ENCODE measurements at regions not wholly inside any gene's neighbourhood (a gene's known extent, or its start where the extent isn't known, plus 50 kb on each side); places are given as distances from the start of the nearest gene placed in this dataset.

GRCh38 chr6:110043366-110043994 lies 65.4 kb downstream of the GPR6 start:
- DNase-seq (no peak), ATAC-seq (peak in 1 of 4 donors; percentile 20)
- 36% methylated on average over 6 of the region's 6 CpGs for WGBS (ENCODE audit: insufficient coverage, low coverage, low lambda C conversion rate, missing lambda C conversion rate)
- no peak for TF ChIP-seq CTCF (IDR thresholded peaks at IDR 0.05)
- no peak for TF ChIP-seq POLR2A (IDR thresholded peaks at IDR 0.05)
- Histone ChIP-seq H3K27me3 (no peaks in the 10 kb centered on the region), H3K27ac (no peak overlapping the region), H3K4me3 (no peak overlapping the region), H3K4me1 (peaks cover 0 to 3% (median 0%) of the 10 kb centered on the region in 4 donors), H3K9me3 (peaks cover 0 to 4% (median 0%) of the 10 kb centered on the region in 4 donors), H3K36me3 (no peaks in the 10 kb centered on the region)
- intact Hi-C loops (cut with DNase I) = loop anchor here in 1 of 2 donors (5.0 kb wide), 1 partner anchor 336 kb away; no protein-coding TSS in a partner anchor

- Histone ChIP-seq H3K27ac (no peak overlapping the region), H3K27me3 (no peaks in the 10 kb centered on the region), H3K4me1 (peaks cover 0 to 3% (median 0%) of the 10 kb centered on the region in 4 donors), H3K4me3 (no peak overlapping the region), H3K36me3 (no peaks in the 10 kb centered on the region), H3K9me3 (peaks cover 0 to 4% (median 0%) of the 10 kb centered on the region in 4 donors)
- ATAC-seq = no peak
- DNase-seq = no peak
- 55% methylated on average over 6 of the region's 6 CpGs for WGBS (ENCODE audit: insufficient coverage, low coverage, low lambda C conversion rate, missing lambda C conversion rate)
- intact Hi-C loops (cut with DNase I) = loop anchor here in 1 of 2 donors (5.0 kb wide), 1 partner anchor 337 kb away; no protein-coding TSS in a partner anchor
- TF ChIP-seq POLR2A (IDR thresholded peaks at IDR 0.05) (no peak), CTCF (IDR thresholded peaks at IDR 0.05) (no peak)
Observed at GRCh38 chr6:110044096-110044495, 66.0 kb downstream of the GPR6 start.

GRCh38 chr6:110044622-110045021 lies 66.5 kb downstream of the GPR6 start:
- ATAC-seq = no peak
- intact Hi-C loops (cut with DNase I) = loop anchor here in 1 of 2 donors (5.0 kb wide), 1 partner anchor 337 kb away; no protein-coding TSS in a partner anchor

GRCh38 chr6:110048221-110048875 lies 70.2 kb downstream of the GPR6 start:
- no peak for TF ChIP-seq CTCF (IDR thresholded peaks at IDR 0.05)
- TF ChIP-seq POLR2A (IDR thresholded peaks at IDR 0.05) = no peak
- Histone ChIP-seq H3K9me3 (peaks cover 0 to 4% (median 0%) of the 10 kb centered on the region in 4 donors), H3K4me3 (no peak overlapping the region), H3K36me3 (no peaks in the 10 kb centered on the region), H3K27ac (no peak overlapping the region), H3K4me1 (no peaks in the 10 kb centered on the region), H3K27me3 (no peaks in the 10 kb centered on the region)
- DNase-seq = no peak
- ATAC-seq = no peak
- 100% methylated on average over 2 of the region's 4 CpGs for WGBS (ENCODE audit: insufficient coverage, low coverage, low lambda C conversion rate, missing lambda C conversion rate)
- intact Hi-C loops (cut with DNase I) = no loop called here

More at GRCh38 chr6:110044622-110045021, 66.5 kb downstream of the GPR6 start:
- peaks cover 0 to 4% (median 0%) of the 10 kb centered on the region in 4 donors for H3K9me3 ChIP-seq
- WGBS (ENCODE audit: insufficient coverage, low coverage, low lambda C conversion rate, missing lambda C conversion rate) = 92% methylated on average over 3 of the region's 3 CpGs
- peaks cover 0 to 3% (median 0%) of the 10 kb centered on the region in 4 donors for H3K4me1 ChIP-seq
- no peak for DNase-seq
- H3K36me3 ChIP-seq = no peaks in the 10 kb centered on the region
- TF ChIP-seq CTCF (IDR thresholded peaks at IDR 0.05) (no peak), POLR2A (IDR thresholded peaks at IDR 0.05) (no peak)
- no peak overlapping the region for H3K4me3 ChIP-seq
- no peak overlapping the region for H3K27ac ChIP-seq
- no peaks in the 10 kb centered on the region for H3K27me3 ChIP-seq

Data from right lobe of liver (tissue), 6 donors.